GM20431 (cell line): ENCODE measurements at regions not wholly inside any gene's neighbourhood (a gene's known extent, or its start where the extent isn't known, plus 50 kb on each side); places are given as distances from the start of the nearest gene placed in this dataset.

ENCODE experiments used
- in situ Hi-C: fragments of 300-500 bp; cut with MseI, MboI; formaldehyde crosslinking; loops from one replicate; pipeline ENCODE4 v1.15.0; 2020; ENCODE audit warnings: low sequenced_read_pairs; ENCODE audit not compliant: unreplicated experiment

- in situ Hi-C loops: loop anchor here (25.0 kb wide), 1 partner anchor 1243 kb away; the partner anchor contains the start of gene ID2
Measured at GRCh38 chr2:7444626-7445025, 527.4 kb downstream of the RNF144A start.

GRCh38 chr2:7448578-7449264, 531.5 kb downstream of the RNF144A start:
- in situ Hi-C loops: loop anchor here (25.0 kb wide), 1 partner anchor 1239 kb away; the partner anchor contains the start of gene ID2

- in situ Hi-C loops: loop anchor here (25.0 kb wide), 1 partner anchor 1238 kb away; the partner anchor contains the start of gene ID2
Measured at GRCh38 chr2:7449298-7449697, 532.1 kb downstream of the RNF144A start.

- in situ Hi-C loops: no loop called here
Measured at GRCh38 chr2:7450188-7450832, 533.1 kb downstream of the RNF144A start.

GRCh38 chr2:7450833-7451190, 533.6 kb downstream of the RNF144A start:
- in situ Hi-C loops: no loop called here

- in situ Hi-C loops: no loop called here
Measured at GRCh38 chr2:7452110-7452876, 535.1 kb downstream of the RNF144A start.

GRCh38 chr2:7454592-7454991, 537.4 kb downstream of the RNF144A start:
- in situ Hi-C loops: no loop called here

GRCh38 chr2:7456762-7457161, 539.5 kb downstream of the RNF144A start:
- in situ Hi-C loops: no loop called here

- in situ Hi-C loops: no loop called here
Measured at GRCh38 chr2:7458066-7458465, 540.9 kb downstream of the RNF144A start.

- in situ Hi-C loops: no loop called here
Measured at GRCh38 chr2:7467782-7468447, 550.7 kb downstream of the RNF144A start.

- in situ Hi-C loops: no loop called here
Measured at GRCh38 chr2:7468448-7468828, 551.2 kb downstream of the RNF144A start.

GRCh38 chr2:7468955-7469354, 551.7 kb downstream of the RNF144A start:
- in situ Hi-C loops: no loop called here

- in situ Hi-C loops: no loop called here
Measured at GRCh38 chr2:7471185-7471584, 554.0 kb downstream of the RNF144A start.

- in situ Hi-C loops: no loop called here
Measured at GRCh38 chr2:7472465-7472864, 555.3 kb downstream of the RNF144A start.

GRCh38 chr2:7473135-7473771, 556.0 kb downstream of the RNF144A start:
- in situ Hi-C loops: no loop called here

GRCh38 chr2:7476371-7476770, 559.2 kb downstream of the RNF144A start:
- in situ Hi-C loops: no loop called here

GRCh38 chr2:7479603-7480002, 562.4 kb downstream of the RNF144A start:
- in situ Hi-C loops: no loop called here

GRCh38 chr2:7480431-7480830, 563.2 kb downstream of the RNF144A start:
- in situ Hi-C loops: no loop called here

GRCh38 chr2:7490672-7491071, 573.5 kb downstream of the RNF144A start:
- in situ Hi-C loops: no loop called here

GRCh38 chr2:7492719-7493118, 575.5 kb downstream of the RNF144A start:
- in situ Hi-C loops: no loop called here
